ENCODE measurements at regions not wholly inside any gene's neighbourhood (a gene's known extent, or its start where the extent isn't known, plus 50 kb on each side); places are given as distances from the start of the nearest gene placed in this dataset.

DNA sequence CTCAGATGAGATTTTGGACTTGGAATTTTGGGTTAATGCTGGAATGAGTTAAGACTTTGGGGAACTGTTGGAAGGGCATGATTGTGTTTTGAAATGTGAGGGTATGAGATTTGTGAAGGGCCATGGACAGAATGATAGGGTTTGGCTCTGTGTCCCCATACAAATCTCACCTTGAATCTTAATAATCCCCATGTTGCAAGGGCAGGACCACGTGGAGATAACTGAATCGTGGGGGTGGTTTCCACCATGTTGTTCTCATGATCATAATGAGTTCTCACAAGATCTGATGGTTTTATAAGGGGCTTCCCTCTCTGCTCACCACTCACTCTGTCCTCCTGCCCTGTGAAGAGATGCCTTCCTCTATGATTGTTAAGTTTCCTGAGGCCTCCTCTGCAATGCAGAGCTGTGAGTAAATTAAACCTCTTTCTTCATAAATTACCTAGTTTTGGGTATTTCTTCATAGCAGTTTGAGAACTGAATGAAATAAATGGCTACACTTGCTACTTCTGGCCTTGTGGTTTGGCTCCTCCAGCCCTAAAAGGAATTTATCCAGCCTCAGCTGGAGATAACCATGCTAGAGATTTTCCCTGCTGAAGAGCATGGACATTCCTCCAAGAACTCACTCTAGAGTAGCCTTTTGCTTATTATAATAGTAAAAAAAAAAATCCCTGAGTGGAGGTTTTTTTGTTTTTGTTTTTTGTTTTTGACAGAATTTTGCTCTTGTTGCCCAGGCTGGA is 144.3 kb upstream of the TFPI start:
- Histone ChIP-seq H3K9me1 (ENCODE audit: insufficient read depth, low read length) (no peaks in the 10 kb centered on the region), H2AK9ac (replicated peaks; ENCODE audit: low read depth, low read length, poor library complexity) (no peak overlapping the region), H4K20me1 (ENCODE audit: insufficient read depth, low read length) (no peaks in the 10 kb centered on the region), H3K9ac (ENCODE audit: low read depth, low read length) (no peak overlapping the region), H2BK20ac (ENCODE audit: low read depth, low read length) (no peak overlapping the region), H3K56ac (ENCODE audit: extremely low read depth, insufficient read depth, low read length) (no peak overlapping the region), H3K9me3 (ENCODE audit: control insufficient read depth, insufficient read depth, low read length) (no peaks in the 10 kb centered on the region), H2AK5ac (ENCODE audit: low read depth, low read length) (no peak overlapping the region), H3K4me3 (ENCODE audit: insufficient read depth, low read depth, low read length) (no peak overlapping the region), H3K4me1 (ENCODE audit: control insufficient read depth, insufficient read depth, low read length) (no peaks in the 10 kb centered on the region), H3K4ac (ENCODE audit: low read depth, low read length) (no peak overlapping the region), H2BK15ac (ENCODE audit: low read depth, low read length) (no peak overlapping the region), H3K4me2 (ENCODE audit: low read depth, low read length) (no peak overlapping the region), H3K23ac (ENCODE audit: low read depth, low read length) (no peak overlapping the region), H2AFZ (replicated peaks; ENCODE audit: low read length, poor library complexity) (no peak overlapping the region), H3K36me3 (ENCODE audit: control insufficient read depth, insufficient read depth, low read length) (no peaks in the 10 kb centered on the region), H3K79me1 (ENCODE audit: low read depth in 1 of 2, low read length in 2 of 2) (no peaks in the 10 kb centered on the region), H3K18ac (ENCODE audit: low read depth, low read length) (no peak overlapping the region), H2BK120ac (ENCODE audit: low read depth, low read length) (no peak overlapping the region), H3K27me3 (ENCODE audit: control insufficient read depth, insufficient read depth, low read length) (no peaks in the 10 kb centered on the region; the same call in 1 of the 2 replicates), H2BK5ac (ENCODE audit: low read depth, low read length, poor library complexity, severe bottlenecking) (no peak overlapping the region), H4K8ac (ENCODE audit: low read depth in 2 of 2, low read length in 2 of 2) (no peak overlapping the region), H4K91ac (ENCODE audit: insufficient read depth, low read depth, low read length) (no peak overlapping the region), H4K5ac (ENCODE audit: low read depth, low read length) (no peak overlapping the region), H3K27ac (ENCODE audit: insufficient read depth, low read length) (no peak overlapping the region), H3K14ac (replicated peaks; ENCODE audit: low read depth, low read length) (no peak overlapping the region)
- POLR2A ChIA-PET (ENCODE audit: unreplicated experiment): no interaction called here
- no TSS peak for BruUV-seq (replicated peaks)
- in situ Hi-C loops (cut with MboI; ENCODE audit: low sequenced_read_pairs): no loop called here
- DNase-seq: peak; percentile 59
- whole genome bisulfite sequencing, 2 experiments (ENCODE audit: extremely low coverage in 2 of 2, insufficient read length in 1 of 2): no CpG with 5 or more reads among the region's 2 CpGs
- CTCF ChIA-PET: no interaction called here
- no peak for ATAC-seq (ENCODE audit: low read depth)
- intact Hi-C loops (cut with micrococcal nuclease): no loop called here
- dilution Hi-C loops (cut with HindIII; ENCODE audit: low sequenced_read_pairs, unreplicated experiment): no loop called here
- no peak for TF ChIP-seq MAFK (IDR thresholded peaks at IDR 0.05; ENCODE audit: low read depth, low read length)
- no peak for TF ChIP-seq CHD1 (IDR thresholded peaks at IDR 0.05; ENCODE audit: low read depth, low read length)
- TF ChIP-seq MAZ (IDR thresholded peaks at IDR 0.05; ENCODE audit: borderline replicate concordance, low read depth, low read length): no peak
- TF ChIP-seq, protein P1, sequence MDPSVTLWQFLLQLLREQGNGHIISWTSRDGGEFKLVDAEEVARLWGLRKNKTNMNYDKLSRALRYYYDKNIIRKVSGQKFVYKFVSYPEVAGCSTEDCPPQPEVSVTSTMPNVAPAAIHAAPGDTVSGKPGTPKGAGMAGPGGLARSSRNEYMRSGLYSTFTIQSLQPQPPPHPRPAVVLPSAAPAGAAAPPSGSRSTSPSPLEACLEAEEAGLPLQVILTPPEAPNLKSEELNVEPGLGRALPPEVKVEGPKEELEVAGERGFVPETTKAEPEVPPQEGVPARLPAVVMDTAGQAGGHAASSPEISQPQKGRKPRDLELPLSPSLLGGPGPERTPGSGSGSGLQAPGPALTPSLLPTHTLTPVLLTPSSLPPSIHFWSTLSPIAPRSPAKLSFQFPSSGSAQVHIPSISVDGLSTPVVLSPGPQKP (IDR thresholded peaks at IDR 0.05; ENCODE audit: borderline replicate concordance, low read depth, low read length): no peak
- TF ChIP-seq, protein P2, sequence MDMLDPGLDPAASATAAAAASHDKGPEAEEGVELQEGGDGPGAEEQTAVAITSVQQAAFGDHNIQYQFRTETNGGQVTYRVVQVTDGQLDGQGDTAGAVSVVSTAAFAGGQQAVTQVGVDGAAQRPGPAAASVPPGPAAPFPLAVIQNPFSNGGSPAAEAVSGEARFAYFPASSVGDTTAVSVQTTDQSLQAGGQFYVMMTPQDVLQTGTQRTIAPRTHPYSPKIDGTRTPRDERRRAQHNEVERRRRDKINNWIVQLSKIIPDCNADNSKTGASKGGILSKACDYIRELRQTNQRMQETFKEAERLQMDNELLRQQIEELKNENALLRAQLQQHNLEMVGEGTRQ (IDR thresholded peaks at IDR 0.05; ENCODE audit: low read depth, low read length): no peak
- no peak for TF ChIP-seq MXI1 (IDR thresholded peaks at IDR 0.05; ENCODE audit: borderline replicate concordance, low read depth, low read length)
- no peak for TF ChIP-seq RAD21 (IDR thresholded peaks at IDR 0.05; ENCODE audit: low read length)
- no peak for TF ChIP-seq FOS (IDR thresholded peaks at IDR 0.05; ENCODE audit: low read depth, low read length)
- no peak for TF ChIP-seq RCOR1 (IDR thresholded peaks at IDR 0.05; ENCODE audit: insufficient replicate concordance, low read length)
- no peak for TF ChIP-seq NFE2L2 (IDR thresholded peaks at IDR 0.05; ENCODE audit: low read depth, low read length)
- no peak for TF ChIP-seq POLR2A (IDR thresholded peaks at IDR 0.05; ENCODE audit: low read depth, low read length)
- no peak for TF ChIP-seq SMC3 (IDR thresholded peaks at IDR 0.05; ENCODE audit: low read depth, low read length)
- no peak for TF ChIP-seq CEBPB (IDR thresholded peaks at IDR 0.05; ENCODE audit: low read depth, low read length)
- TF ChIP-seq, protein P3, sequence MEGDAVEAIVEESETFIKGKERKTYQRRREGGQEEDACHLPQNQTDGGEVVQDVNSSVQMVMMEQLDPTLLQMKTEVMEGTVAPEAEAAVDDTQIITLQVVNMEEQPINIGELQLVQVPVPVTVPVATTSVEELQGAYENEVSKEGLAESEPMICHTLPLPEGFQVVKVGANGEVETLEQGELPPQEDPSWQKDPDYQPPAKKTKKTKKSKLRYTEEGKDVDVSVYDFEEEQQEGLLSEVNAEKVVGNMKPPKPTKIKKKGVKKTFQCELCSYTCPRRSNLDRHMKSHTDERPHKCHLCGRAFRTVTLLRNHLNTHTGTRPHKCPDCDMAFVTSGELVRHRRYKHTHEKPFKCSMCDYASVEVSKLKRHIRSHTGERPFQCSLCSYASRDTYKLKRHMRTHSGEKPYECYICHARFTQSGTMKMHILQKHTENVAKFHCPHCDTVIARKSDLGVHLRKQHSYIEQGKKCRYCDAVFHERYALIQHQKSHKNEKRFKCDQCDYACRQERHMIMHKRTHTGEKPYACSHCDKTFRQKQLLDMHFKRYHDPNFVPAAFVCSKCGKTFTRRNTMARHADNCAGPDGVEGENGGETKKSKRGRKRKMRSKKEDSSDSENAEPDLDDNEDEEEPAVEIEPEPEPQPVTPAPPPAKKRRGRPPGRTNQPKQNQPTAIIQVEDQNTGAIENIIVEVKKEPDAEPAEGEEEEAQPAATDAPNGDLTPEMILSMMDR (conservative IDR thresholded peaks at IDR 0.05; ENCODE audit: low read depth, low read length): no peak
- TF ChIP-seq RFX5 (IDR thresholded peaks at IDR 0.05; ENCODE audit: low read depth, low read length): no peak
- no peak for TF ChIP-seq BHLHE40 (IDR thresholded peaks at IDR 0.05; ENCODE audit: low read depth, low read length)
